ENCODE measurements at regions not wholly inside any gene's neighbourhood (a gene's known extent, or its start where the extent isn't known, plus 50 kb on each side); places are given as distances from the start of the nearest gene placed in this dataset.

DNA sequence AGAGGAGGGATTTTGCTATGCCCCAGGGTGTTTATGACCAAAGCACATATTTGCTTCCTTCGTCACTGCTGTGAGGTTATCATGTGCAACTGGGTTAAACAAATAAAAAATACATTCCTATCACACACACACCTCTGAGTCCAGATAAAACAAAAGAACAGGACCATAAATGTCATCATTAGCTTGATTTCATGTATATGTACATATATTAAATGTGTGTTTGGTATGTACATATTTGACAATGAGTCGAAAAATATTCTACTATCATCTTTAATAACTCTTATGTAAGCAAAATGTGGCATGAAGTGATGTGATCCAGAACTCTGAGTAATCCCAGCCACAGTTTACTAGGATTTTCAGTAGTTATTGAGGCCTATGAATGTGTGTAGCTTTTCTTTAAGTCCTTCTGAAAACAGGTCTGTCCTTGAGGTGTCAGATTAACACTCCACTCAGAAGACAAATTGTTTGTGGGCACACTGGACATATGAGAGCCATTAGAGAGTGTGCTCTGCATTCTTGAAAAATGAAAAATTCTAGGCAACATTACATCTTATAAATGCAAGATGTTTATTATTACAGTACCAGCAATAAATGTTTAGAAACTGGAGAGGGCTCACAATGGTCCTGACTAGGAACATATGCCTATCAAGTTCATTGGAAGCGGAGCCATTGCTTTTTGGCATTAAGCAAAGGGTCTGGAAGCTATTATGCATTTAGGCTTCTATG, 335.1 kb upstream of the SEMA3A start:
- intact Hi-C loops (cut with DNase I) = no loop called here
- Histone ChIP-seq H3K9ac (ENCODE audit: low read length in 3 of 3) (no peak overlapping the region), H3K9me3 (ENCODE audit: control insufficient read depth in 2 of 3, insufficient read depth in 1 of 3, low read length in 3 of 3) (no peaks in the 10 kb centered on the region), H3K4me3 (ENCODE audit: low read length in 3 of 3) (no peak overlapping the region), H3K27me3 (ENCODE audit: control insufficient read depth, insufficient read depth, low read length) (no peaks in the 10 kb centered on the region), H3K4me1 (ENCODE audit: control insufficient read depth in 2 of 3, insufficient read depth in 2 of 3, low read depth in 1 of 3, low read length in 3 of 3) (no peaks in the 10 kb centered on the region), H3K27ac (ENCODE audit: low read depth in 2 of 2, low read length in 2 of 2) (no peak overlapping the region), H3K36me3 (ENCODE audit: control insufficient read depth in 2 of 3, insufficient read depth in 3 of 3, low read length in 3 of 3) (no peaks in the 10 kb centered on the region)
- TF ChIP-seq, protein P1, sequence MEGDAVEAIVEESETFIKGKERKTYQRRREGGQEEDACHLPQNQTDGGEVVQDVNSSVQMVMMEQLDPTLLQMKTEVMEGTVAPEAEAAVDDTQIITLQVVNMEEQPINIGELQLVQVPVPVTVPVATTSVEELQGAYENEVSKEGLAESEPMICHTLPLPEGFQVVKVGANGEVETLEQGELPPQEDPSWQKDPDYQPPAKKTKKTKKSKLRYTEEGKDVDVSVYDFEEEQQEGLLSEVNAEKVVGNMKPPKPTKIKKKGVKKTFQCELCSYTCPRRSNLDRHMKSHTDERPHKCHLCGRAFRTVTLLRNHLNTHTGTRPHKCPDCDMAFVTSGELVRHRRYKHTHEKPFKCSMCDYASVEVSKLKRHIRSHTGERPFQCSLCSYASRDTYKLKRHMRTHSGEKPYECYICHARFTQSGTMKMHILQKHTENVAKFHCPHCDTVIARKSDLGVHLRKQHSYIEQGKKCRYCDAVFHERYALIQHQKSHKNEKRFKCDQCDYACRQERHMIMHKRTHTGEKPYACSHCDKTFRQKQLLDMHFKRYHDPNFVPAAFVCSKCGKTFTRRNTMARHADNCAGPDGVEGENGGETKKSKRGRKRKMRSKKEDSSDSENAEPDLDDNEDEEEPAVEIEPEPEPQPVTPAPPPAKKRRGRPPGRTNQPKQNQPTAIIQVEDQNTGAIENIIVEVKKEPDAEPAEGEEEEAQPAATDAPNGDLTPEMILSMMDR (IDR thresholded peaks at IDR 0.05; ENCODE audit: borderline replicate concordance, extremely low read depth, insufficient read depth) = no peak
- FAIRE-seq = no peak
- no peak for DNase-seq

DNA sequence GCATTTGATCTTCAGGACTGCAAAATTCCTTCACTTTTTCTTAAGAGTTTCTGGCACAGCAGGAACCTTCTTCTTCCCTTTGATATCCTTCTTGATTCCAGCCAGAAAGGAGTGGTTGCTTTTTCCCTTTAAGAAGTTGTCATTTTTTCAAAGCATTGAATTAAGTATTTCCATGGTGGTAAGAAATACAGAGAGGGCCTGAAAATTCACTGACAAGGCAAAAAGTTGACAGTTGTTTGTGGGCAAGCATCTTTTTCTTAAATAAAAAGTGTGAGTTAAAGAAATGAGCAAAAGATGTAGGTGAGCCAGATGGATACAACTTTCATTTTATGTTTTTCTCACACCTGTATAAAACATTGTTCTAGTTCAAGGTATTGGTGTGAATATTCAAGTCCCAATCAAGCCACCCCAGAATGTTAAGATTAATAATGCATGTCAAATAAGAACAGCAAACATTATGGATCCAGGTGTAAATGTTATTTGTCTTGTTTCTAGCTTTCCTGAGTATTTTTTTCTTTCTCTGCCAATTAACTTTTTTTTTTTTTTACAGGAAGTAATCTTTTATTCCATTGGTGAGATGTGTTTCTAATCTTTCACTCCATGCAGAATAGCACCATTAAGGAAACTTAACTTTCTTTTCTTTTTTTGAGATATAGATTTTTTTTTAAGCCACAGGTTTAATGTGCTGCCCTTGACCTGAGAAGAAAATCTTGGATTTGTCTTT, 334.3 kb upstream of the SEMA3A start:
- Histone ChIP-seq H3K4me3 (ENCODE audit: low read length in 3 of 3) (no peak overlapping the region), H3K27ac (ENCODE audit: low read depth in 2 of 2, low read length in 2 of 2) (no peak overlapping the region), H3K36me3 (ENCODE audit: control insufficient read depth in 2 of 3, insufficient read depth in 3 of 3, low read length in 3 of 3) (no peaks in the 10 kb centered on the region), H3K4me1 (ENCODE audit: control insufficient read depth in 2 of 3, insufficient read depth in 2 of 3, low read depth in 1 of 3, low read length in 3 of 3) (no peaks in the 10 kb centered on the region), H3K27me3 (ENCODE audit: control insufficient read depth, insufficient read depth, low read length) (no peaks in the 10 kb centered on the region), H3K9ac (ENCODE audit: low read length in 3 of 3) (no peak overlapping the region), H3K9me3 (ENCODE audit: control insufficient read depth in 2 of 3, insufficient read depth in 1 of 3, low read length in 3 of 3) (no peaks in the 10 kb centered on the region)
- intact Hi-C loops (cut with DNase I) = no loop called here
- FAIRE-seq (no peak), DNase-seq (no peak)
- TF ChIP-seq, protein P1 (IDR thresholded peaks at IDR 0.05; ENCODE audit: borderline replicate concordance, extremely low read depth, insufficient read depth) = no peak

DNA sequence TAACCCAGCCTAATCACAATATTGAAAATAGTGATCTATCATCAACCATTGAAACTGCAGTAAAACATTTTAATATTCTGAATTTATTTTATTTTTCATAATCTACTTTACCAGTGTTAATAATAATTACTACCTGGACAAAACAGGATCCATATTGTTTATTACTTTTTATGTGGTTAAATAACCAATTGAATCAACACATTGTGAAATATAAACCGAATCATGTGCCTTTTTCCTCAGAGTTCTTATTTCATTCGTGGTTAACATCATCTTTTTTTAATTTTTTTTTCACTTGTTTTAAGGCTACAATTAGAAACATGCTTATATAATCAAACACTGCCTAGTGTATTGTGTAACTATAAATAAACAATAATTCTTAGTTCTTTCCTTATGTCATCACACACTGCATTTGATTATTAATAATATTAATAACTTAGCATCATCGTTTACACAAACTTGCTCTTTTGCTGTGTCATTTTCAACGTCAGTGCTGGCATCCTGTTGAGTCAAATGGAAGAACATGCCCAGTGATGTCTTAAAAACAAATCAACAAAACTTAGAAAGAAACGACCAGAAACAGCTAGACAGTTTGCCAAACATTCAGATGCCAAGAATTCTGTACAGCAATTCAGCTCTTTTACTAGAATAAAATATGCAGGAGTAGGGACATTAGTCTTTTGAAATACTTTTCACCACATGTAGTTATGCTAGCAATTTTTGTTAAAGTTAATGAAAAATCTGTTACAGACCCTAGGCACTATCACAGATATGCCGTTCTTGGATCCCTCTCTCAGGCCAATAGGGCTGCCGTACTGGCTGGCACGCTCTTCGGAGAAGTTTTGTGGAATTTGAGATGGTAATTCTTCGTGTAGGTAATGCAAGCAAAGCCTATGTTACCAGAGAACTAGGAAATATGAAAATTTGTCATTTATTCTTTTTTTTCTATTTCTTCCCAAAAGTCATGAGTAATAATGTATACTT, 330.4 kb upstream of the SEMA3A start:
- H3K27ac ChIP-seq (ENCODE audit: low read depth in 2 of 2, low read length in 2 of 2) = no peak overlapping the region
- TF ChIP-seq, protein P1 (IDR thresholded peaks at IDR 0.05; ENCODE audit: borderline replicate concordance, extremely low read depth, insufficient read depth) = no peak
- intact Hi-C loops (cut with DNase I) = no loop called here
- H3K36me3 ChIP-seq (ENCODE audit: control insufficient read depth in 2 of 3, insufficient read depth in 3 of 3, low read length in 3 of 3) = no peaks in the 10 kb centered on the region
- no peak overlapping the region for H3K4me3 ChIP-seq (ENCODE audit: low read length in 3 of 3)
- H3K4me1 ChIP-seq (ENCODE audit: control insufficient read depth in 2 of 3, insufficient read depth in 2 of 3, low read depth in 1 of 3, low read length in 3 of 3) = no peaks in the 10 kb centered on the region
- peaks cover 0 to 4% (median 3%) of the 10 kb centered on the region in 3 donors for H3K9me3 ChIP-seq (ENCODE audit: control insufficient read depth in 2 of 3, insufficient read depth in 1 of 3, low read length in 3 of 3)
- no peaks in the 10 kb centered on the region for H3K27me3 ChIP-seq (ENCODE audit: control insufficient read depth, insufficient read depth, low read length)
- FAIRE-seq (peak; percentile 30), DNase-seq (no peak)
- H3K9ac ChIP-seq (ENCODE audit: low read length in 3 of 3) = no peak overlapping the region

All from kidney (tissue), 13 donors.